ENCODE measurements at regions not wholly inside any gene's neighbourhood (a gene's known extent, or its start where the extent isn't known, plus 50 kb on each side); places are given as distances from the start of the nearest gene placed in this dataset.

DNA sequence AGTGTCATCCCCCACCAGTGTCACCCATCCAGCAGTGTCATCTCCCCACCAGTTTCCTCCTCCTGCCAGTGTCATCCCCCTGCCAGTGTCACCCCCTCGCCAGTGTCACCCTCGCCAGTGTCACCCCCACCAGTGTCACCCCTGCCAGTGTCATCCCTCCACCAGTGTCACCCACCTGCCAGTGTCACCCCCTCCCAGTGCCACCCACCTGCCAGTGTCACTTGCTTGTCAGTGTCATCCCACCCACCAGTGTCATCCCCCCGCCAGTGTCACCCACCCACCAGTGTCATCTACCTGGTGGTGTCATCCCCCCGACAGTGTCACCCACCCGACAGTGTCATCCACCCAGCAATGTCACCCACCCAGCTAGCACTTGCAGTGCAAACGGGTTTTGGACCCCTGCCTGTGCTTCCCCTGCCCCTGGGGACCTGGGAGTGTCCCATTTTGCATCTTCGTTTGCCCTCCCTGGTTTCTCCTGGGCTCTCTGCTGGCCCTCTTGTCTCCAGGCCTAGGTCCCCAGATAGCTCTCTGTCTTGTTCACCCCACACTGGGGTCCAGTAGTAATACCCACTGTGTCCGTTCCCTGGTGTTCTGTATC, 99.8 kb upstream of the PRR20G start:
- H2AFZ ChIP-seq (ENCODE audit: low read depth, low read length, poor library complexity, severe bottlenecking): no peak overlapping the region
- H3K27ac ChIP-seq (ENCODE audit: low read depth, low read length): no peak overlapping the region
- no peaks in the 10 kb centered on the region for H3K27me3 ChIP-seq (ENCODE audit: insufficient read depth, low read length)
- no peaks in the 10 kb centered on the region for H3K36me3 ChIP-seq (ENCODE audit: control insufficient read depth in 1 of 2, insufficient read depth in 2 of 2, low read length in 2 of 2)
- no peak for DNase-seq (ENCODE audit: low read depth, low spot score)
- peaks cover 0 to 7% of the 10 kb centered on the region in 2 experiments; a peak in 1 of 4 replicates for H3K9me3 ChIP-seq (ENCODE audit: control insufficient read depth in 1 of 2, insufficient read depth in 1 of 2, low read depth in 1 of 2, low read length in 2 of 2)
- BruUV-seq (replicated peaks): no TSS peak
- ChIA-PET CTCF (no interaction called here), RAD21 (ENCODE audit: low non-redundant PET in 1 of 2, low total read pairs in 2 of 2, uncharacterized antibody in 2 of 2, unreplicated experiment in 2 of 2) (no interaction called here), POLR2A (no interaction called here)
- TF ChIP-seq, protein P1, sequence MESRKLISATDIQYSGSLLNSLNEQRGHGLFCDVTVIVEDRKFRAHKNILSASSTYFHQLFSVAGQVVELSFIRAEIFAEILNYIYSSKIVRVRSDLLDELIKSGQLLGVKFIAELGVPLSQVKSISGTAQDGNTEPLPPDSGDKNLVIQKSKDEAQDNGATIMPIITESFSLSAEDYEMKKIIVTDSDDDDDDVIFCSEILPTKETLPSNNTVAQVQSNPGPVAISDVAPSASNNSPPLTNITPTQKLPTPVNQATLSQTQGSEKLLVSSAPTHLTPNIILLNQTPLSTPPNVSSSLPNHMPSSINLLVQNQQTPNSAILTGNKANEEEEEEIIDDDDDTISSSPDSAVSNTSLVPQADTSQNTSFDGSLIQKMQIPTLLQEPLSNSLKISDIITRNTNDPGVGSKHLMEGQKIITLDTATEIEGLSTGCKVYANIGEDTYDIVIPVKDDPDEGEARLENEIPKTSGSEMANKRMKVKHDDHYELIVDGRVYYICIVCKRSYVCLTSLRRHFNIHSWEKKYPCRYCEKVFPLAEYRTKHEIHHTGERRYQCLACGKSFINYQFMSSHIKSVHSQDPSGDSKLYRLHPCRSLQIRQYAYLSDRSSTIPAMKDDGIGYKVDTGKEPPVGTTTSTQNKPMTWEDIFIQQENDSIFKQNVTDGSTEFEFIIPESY (IDR thresholded peaks at IDR 0.05; ENCODE audit: extremely low read depth, insufficient replicate concordance, low read length): no peak
- TF ChIP-seq SIN3A (IDR thresholded peaks at IDR 0.05; ENCODE audit: low read depth): no peak
- TF ChIP-seq CEBPB (IDR thresholded peaks at IDR 0.05; ENCODE audit: low read depth): no peak
- intact Hi-C loops (cut with micrococcal nuclease): no loop called here
- H3K4me3 ChIP-seq (replicated peaks in 1 of 2; ENCODE audit: low read depth in 1 of 2, low read length in 2 of 2): no peak overlapping the region
- H3K79me2 ChIP-seq (ENCODE audit: insufficient read depth, low read length): no peaks in the 10 kb centered on the region
- H3K4me2 ChIP-seq (ENCODE audit: low read length): no peak overlapping the region
- no peak overlapping the region for H3K9ac ChIP-seq (ENCODE audit: low read length)
- no peaks in the 10 kb centered on the region for H3K9me2 ChIP-seq (ENCODE audit: insufficient read depth)
- peaks cover 3 to 19% of the 10 kb centered on the region in 2 experiments; a peak in 3 of 4 replicates for H3K4me1 ChIP-seq (ENCODE audit: control insufficient read depth in 1 of 2, insufficient read depth in 2 of 2, low read length in 2 of 2)
- ATAC-seq: no peak
- no peaks in the 10 kb centered on the region for H4K20me1 ChIP-seq (ENCODE audit: insufficient read depth)

DNA sequence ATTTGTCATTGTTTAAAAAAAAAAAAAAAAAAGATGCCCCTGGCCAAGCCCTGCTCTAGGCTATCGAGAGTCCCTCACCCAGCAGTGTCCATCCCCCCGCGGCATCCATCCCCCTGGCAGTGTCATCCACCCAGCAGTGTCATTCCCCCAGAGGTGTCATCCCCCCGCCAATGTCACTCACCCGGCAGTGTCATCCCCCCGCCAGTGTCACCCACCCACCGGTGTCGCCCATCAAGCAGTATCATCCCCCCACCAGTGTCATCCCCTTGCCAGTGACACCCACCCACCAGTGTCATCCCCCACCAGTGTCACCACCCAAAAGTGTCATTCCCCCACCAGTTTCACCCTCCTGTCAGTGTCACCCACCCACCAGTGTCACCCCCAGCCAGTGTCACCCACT, 99.3 kb upstream of the PRR20G start:
- POLR2A ChIA-PET: no interaction called here

More for the DNA sequence above, 99.3 kb upstream of the PRR20G start:
- Histone ChIP-seq H3K4me2 (ENCODE audit: low read length) (no peak overlapping the region), H4K20me1 (ENCODE audit: insufficient read depth) (no peaks in the 10 kb centered on the region), H3K4me3 (replicated peaks in 1 of 2; ENCODE audit: low read depth in 1 of 2, low read length in 2 of 2) (no peak overlapping the region), H3K9me3 (ENCODE audit: control insufficient read depth in 1 of 2, insufficient read depth in 1 of 2, low read depth in 1 of 2, low read length in 2 of 2) (peaks cover 0 to 7% of the 10 kb centered on the region in 2 experiments; a peak in 1 of 4 replicates), H2AFZ (ENCODE audit: low read depth, low read length, poor library complexity, severe bottlenecking) (no peak overlapping the region), H3K9ac (ENCODE audit: low read length) (no peak overlapping the region), H3K9me2 (ENCODE audit: insufficient read depth) (no peaks in the 10 kb centered on the region), H3K27me3 (ENCODE audit: insufficient read depth, low read length) (no peaks in the 10 kb centered on the region), H3K4me1 (ENCODE audit: control insufficient read depth in 1 of 2, insufficient read depth in 2 of 2, low read length in 2 of 2) (peaks cover 3 to 19% of the 10 kb centered on the region in 2 experiments; a peak in 3 of 4 replicates), H3K27ac (ENCODE audit: low read depth, low read length) (no peak overlapping the region), H3K79me2 (ENCODE audit: insufficient read depth, low read length) (no peaks in the 10 kb centered on the region), H3K36me3 (ENCODE audit: control insufficient read depth in 1 of 2, insufficient read depth in 2 of 2, low read length in 2 of 2) (no peaks in the 10 kb centered on the region)
- ChIA-PET CTCF (no interaction called here), RAD21 (ENCODE audit: low non-redundant PET in 1 of 2, low total read pairs in 2 of 2, uncharacterized antibody in 2 of 2, unreplicated experiment in 2 of 2) (no interaction called here)
- ATAC-seq (no peak), DNase-seq (ENCODE audit: low read depth, low spot score) (no peak)
- BruUV-seq (replicated peaks): no TSS peak
- TF ChIP-seq POLR2AphosphoS5 (IDR thresholded peaks at IDR 0.05; ENCODE audit: low read depth, low read length) (no peak), YY1 (IDR thresholded peaks at IDR 0.05; ENCODE audit: extremely low read depth, insufficient replicate concordance, low read depth, low read length) (no peak), ZFX (IDR thresholded peaks at IDR 0.05) (no peak)
- TF ChIP-seq, protein P2, sequence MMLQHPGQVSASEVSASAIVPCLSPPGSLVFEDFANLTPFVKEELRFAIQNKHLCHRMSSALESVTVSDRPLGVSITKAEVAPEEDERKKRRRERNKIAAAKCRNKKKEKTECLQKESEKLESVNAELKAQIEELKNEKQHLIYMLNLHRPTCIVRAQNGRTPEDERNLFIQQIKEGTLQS (IDR thresholded peaks at IDR 0.05): no peak
- TF ChIP-seq, protein P3, sequence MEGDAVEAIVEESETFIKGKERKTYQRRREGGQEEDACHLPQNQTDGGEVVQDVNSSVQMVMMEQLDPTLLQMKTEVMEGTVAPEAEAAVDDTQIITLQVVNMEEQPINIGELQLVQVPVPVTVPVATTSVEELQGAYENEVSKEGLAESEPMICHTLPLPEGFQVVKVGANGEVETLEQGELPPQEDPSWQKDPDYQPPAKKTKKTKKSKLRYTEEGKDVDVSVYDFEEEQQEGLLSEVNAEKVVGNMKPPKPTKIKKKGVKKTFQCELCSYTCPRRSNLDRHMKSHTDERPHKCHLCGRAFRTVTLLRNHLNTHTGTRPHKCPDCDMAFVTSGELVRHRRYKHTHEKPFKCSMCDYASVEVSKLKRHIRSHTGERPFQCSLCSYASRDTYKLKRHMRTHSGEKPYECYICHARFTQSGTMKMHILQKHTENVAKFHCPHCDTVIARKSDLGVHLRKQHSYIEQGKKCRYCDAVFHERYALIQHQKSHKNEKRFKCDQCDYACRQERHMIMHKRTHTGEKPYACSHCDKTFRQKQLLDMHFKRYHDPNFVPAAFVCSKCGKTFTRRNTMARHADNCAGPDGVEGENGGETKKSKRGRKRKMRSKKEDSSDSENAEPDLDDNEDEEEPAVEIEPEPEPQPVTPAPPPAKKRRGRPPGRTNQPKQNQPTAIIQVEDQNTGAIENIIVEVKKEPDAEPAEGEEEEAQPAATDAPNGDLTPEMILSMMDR (IDR thresholded peaks at IDR 0.05 in 2 of 3, conservative IDR thresholded peaks at IDR 0.05 in 1 of 3; ENCODE audit: borderline replicate concordance in 1 of 3, insufficient read depth in 1 of 3, low read depth in 2 of 3, low read length in 2 of 3): no peak
- TF ChIP-seq, protein P4, sequence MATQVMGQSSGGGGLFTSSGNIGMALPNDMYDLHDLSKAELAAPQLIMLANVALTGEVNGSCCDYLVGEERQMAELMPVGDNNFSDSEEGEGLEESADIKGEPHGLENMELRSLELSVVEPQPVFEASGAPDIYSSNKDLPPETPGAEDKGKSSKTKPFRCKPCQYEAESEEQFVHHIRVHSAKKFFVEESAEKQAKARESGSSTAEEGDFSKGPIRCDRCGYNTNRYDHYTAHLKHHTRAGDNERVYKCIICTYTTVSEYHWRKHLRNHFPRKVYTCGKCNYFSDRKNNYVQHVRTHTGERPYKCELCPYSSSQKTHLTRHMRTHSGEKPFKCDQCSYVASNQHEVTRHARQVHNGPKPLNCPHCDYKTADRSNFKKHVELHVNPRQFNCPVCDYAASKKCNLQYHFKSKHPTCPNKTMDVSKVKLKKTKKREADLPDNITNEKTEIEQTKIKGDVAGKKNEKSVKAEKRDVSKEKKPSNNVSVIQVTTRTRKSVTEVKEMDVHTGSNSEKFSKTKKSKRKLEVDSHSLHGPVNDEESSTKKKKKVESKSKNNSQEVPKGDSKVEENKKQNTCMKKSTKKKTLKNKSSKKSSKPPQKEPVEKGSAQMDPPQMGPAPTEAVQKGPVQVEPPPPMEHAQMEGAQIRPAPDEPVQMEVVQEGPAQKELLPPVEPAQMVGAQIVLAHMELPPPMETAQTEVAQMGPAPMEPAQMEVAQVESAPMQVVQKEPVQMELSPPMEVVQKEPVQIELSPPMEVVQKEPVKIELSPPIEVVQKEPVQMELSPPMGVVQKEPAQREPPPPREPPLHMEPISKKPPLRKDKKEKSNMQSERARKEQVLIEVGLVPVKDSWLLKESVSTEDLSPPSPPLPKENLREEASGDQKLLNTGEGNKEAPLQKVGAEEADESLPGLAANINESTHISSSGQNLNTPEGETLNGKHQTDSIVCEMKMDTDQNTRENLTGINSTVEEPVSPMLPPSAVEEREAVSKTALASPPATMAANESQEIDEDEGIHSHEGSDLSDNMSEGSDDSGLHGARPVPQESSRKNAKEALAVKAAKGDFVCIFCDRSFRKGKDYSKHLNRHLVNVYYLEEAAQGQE (IDR thresholded peaks at IDR 0.05; ENCODE audit: low read depth): no peak
- intact Hi-C loops (cut with micrococcal nuclease): no loop called here

Measured in HCT116 (cell line).